ENCODE measurements at regions not wholly inside any gene's neighbourhood (a gene's known extent, or its start where the extent isn't known, plus 50 kb on each side); places are given as distances from the start of the nearest gene placed in this dataset.

- Histone ChIP-seq H2BK20ac (ENCODE audit: low read depth, low read length, poor library complexity, severe bottlenecking) (no peak overlapping the region), H4K20me1 (ENCODE audit: control insufficient read depth, insufficient read depth, insufficient read length) (no peaks in the 10 kb centered on the region), H3K23ac (ENCODE audit: insufficient read length, low read depth, low read length) (no peak overlapping the region), H3K9me3 (ENCODE audit: control insufficient read depth, low read depth, low read length) (no peaks in the 10 kb centered on the region), H2BK12ac (ENCODE audit: insufficient read length, low read depth, low read length) (no peak overlapping the region), H3K27ac (ENCODE audit: insufficient read length, low read depth, low read length) (no peak overlapping the region), H4K5ac (ENCODE audit: insufficient read length, low read depth, low read length) (no peak overlapping the region), H3K23me2 (ENCODE audit: insufficient read length, low read depth, low read length, poor library complexity, severe bottlenecking) (no peaks in the 10 kb centered on the region), H3K79me1 (ENCODE audit: insufficient read depth, low read depth, low read length, poor library complexity, severe bottlenecking) (no peaks in the 10 kb centered on the region), H2BK5ac (ENCODE audit: insufficient read length, low read length) (no peak overlapping the region), H4K8ac (replicated peaks; ENCODE audit: insufficient read length, low read depth, low read length) (no peak overlapping the region), H3K4me1 (ENCODE audit: insufficient read depth, low read length) (no peaks in the 10 kb centered on the region), H3K27me3 (ENCODE audit: insufficient read depth, low read length) (no peaks in the 10 kb centered on the region), H3K56ac (ENCODE audit: insufficient read length, low read depth, low read length) (no peak overlapping the region), H3K18ac (ENCODE audit: insufficient read length, low read depth, low read length) (no peak overlapping the region), H4K91ac (ENCODE audit: insufficient read length, low read depth, low read length) (no peak overlapping the region), H3T11ph (ENCODE audit: low read length) (no peak overlapping the region), H2AFZ (ENCODE audit: low read length) (no peak overlapping the region), H2AK5ac (ENCODE audit: insufficient read length, low read length) (no peak overlapping the region), H3K79me2 (ENCODE audit: insufficient read depth, low read length) (no peaks in the 10 kb centered on the region), H3K9ac (ENCODE audit: extremely low read depth, insufficient read length, low read length) (no peak overlapping the region), H2BK120ac (ENCODE audit: low read depth, low read length, poor library complexity, severe bottlenecking) (no peak overlapping the region), H3K4ac (ENCODE audit: low read depth, low read length) (no peak overlapping the region), H2BK15ac (ENCODE audit: low read depth, low read length) (no peak overlapping the region), H3K4me2 (ENCODE audit: insufficient read depth, insufficient read length, low read length) (no peak overlapping the region), H3K14ac (ENCODE audit: insufficient read depth, low read length) (no peak overlapping the region)
- H3K36me3 Mint-ChIP-seq (ENCODE audit: insufficient read depth in 1 of 3, low read depth in 3 of 3) = no peaks in the 10 kb centered on the region
- no peaks in the 10 kb centered on the region for H3K9me3 Mint-ChIP-seq
- no peaks in the 10 kb centered on the region for H3K4me1 Mint-ChIP-seq
- no peaks in the 10 kb centered on the region for H3K27me3 Mint-ChIP-seq (ENCODE audit: low read depth)
- H3K4me3 Mint-ChIP-seq = no peak overlapping the region
- no peak for TF ChIP-seq CTCF (conservative IDR thresholded peaks at IDR 0.05)
- no peak for DNase-seq
- no CpG with 5 or more reads among the region's 1 CpG for WGBS (ENCODE audit: extremely low coverage, insufficient read length, low lambda C conversion rate)
- H3K27ac Mint-ChIP-seq = no peak overlapping the region
Observed at GRCh38 chr9:118438810-118439209, 734.6 kb downstream of the TLR4 start.

Data from H9 (cell line).